A549 (cell line): ENCODE measurements at regions not wholly inside any gene's neighbourhood (a gene's known extent, or its start where the extent isn't known, plus 50 kb on each side); places are given as distances from the start of the nearest gene placed in this dataset.
A peak's percentile ranks its signal among the peaks of the same experiment; 100 is the strongest.

ENCODE experiments used
- CTCF ChIP-seq: fragments of >200 bp; sonication (Bioruptor Twin); formaldehyde crosslinking; IDR thresholded peaks from 3 replicates; pipeline ENCODE4 v1.5.1; 2016
- ELK1 ChIP-seq: fragments of 150-350 bp; IDR thresholded peaks from 2 replicates; pipeline ENCODE4 v1.6.1; 2014; ENCODE audit warnings: low read depth, mild to moderate bottlenecking, low read length
- EP300 ChIP-seq, 2 experiments: fragments of >200 bp; sonication (Bioruptor Twin); formaldehyde crosslinking; IDR thresholded peaks; 2 replicates in 1 of 2; 3 replicates in 1 of 2; pipeline ENCODE4 v1.6.1; 2016 to 2017
- HOXA7 ChIP-seq: fragments of 250-450 bp; sonication (Bioruptor Pico); IDR thresholded peaks from 2 replicates; pipeline ENCODE4 v1.5.0; 2020; ENCODE audit warnings: mild to moderate bottlenecking, moderate library complexity
- JUN ChIP-seq, 2 experiments: fragments of >200 bp; sonication (Bioruptor Twin); formaldehyde crosslinking; IDR thresholded peaks; 2 replicates in 1 of 2; 3 replicates in 1 of 2; pipeline ENCODE4 v1.6.1; 2016 to 2017
- MYC ChIP-seq: IDR thresholded peaks from 2 replicates; pipeline ENCODE4 v1.6.1; 2012; ENCODE audit warnings: mild to moderate bottlenecking, inconsistent platforms, low read length, improper control_type of control experiment, borderline replicate concordance
- POLR2A ChIP-seq: IDR thresholded peaks from 2 replicates; pipeline ENCODE4 v1.6.1; 2012; ENCODE audit warnings: mild to moderate bottlenecking, low read length
- REST ChIP-seq: fragments of 200-600 bp; sonication (generic); IDR thresholded peaks from 2 replicates; pipeline ENCODE4 v1.6.1; 2016; ENCODE audit warnings: antibody characterized with exemption, mild to moderate bottlenecking, moderate library complexity
- USF2 ChIP-seq: fragments of 450-650 bp; IDR thresholded peaks from 2 replicates; pipeline ENCODE4 v1.6.1; 2014; ENCODE audit warnings: antibody characterized with exemption

GRCh38 chr5:92687821-92688722, 892.9 kb downstream of the NR2F1-AS1 start:
- TF ChIP-seq POLR2A (no peak), CTCF (peak; percentile 36), EP300 (IDR thresholded peaks at IDR 0.05) (no peak), HOXA7 (CRISPR knock-in tag) (no peak), MYC (no peak), ELK1 (no peak), REST (no peak), JUN (IDR thresholded peaks at IDR 0.05) (no peak), USF2 (no peak)
